Gastroesophageal sphincter (tissue), 3 donors: ENCODE measurements at regions not wholly inside any gene's neighbourhood (a gene's known extent, or its start where the extent isn't known, plus 50 kb on each side); places are given as distances from the start of the nearest gene placed in this dataset.

Experiments
- POLR2A ChIP-seq, 2 donors: fragments of 450-650 bp; IDR thresholded peaks; one replicate each; pipeline ENCODE4 v1.6.1; 2017; ENCODE audit warnings: antibody characterized with exemption in 2 of 2, mild to moderate bottlenecking in 2 of 2, moderate library complexity in 1 of 2
- POLR2AphosphoS5 ChIP-seq: sonication (generic); formaldehyde crosslinking; IDR thresholded peaks from one replicate; pipeline ENCODE4 v1.6.1; 2017; ENCODE audit warnings: antibody characterized with exemption
- TF ChIP-seq, protein P1 (sequence below), 4 experiments: fragments of 200-600 bp in 2 of 4; fragments of 450-650 bp in 2 of 4; sonication (generic) in 1 of 4; IDR thresholded peaks; one replicate each; pipeline ENCODE4 v1.5.1; 2017 to 2019; ENCODE audit warnings: antibody characterized with exemption in 4 of 4, mild to moderate bottlenecking in 2 of 4, moderate library complexity in 2 of 4

GRCh38 chr4:128501239-128501638 lies 213.6 kb upstream of the PGRMC2 start:
- TF ChIP-seq POLR2A (IDR thresholded peaks at IDR 0.05) (no peak), POLR2AphosphoS5 (no peak)
- TF ChIP-seq, protein P1, sequence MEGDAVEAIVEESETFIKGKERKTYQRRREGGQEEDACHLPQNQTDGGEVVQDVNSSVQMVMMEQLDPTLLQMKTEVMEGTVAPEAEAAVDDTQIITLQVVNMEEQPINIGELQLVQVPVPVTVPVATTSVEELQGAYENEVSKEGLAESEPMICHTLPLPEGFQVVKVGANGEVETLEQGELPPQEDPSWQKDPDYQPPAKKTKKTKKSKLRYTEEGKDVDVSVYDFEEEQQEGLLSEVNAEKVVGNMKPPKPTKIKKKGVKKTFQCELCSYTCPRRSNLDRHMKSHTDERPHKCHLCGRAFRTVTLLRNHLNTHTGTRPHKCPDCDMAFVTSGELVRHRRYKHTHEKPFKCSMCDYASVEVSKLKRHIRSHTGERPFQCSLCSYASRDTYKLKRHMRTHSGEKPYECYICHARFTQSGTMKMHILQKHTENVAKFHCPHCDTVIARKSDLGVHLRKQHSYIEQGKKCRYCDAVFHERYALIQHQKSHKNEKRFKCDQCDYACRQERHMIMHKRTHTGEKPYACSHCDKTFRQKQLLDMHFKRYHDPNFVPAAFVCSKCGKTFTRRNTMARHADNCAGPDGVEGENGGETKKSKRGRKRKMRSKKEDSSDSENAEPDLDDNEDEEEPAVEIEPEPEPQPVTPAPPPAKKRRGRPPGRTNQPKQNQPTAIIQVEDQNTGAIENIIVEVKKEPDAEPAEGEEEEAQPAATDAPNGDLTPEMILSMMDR (IDR thresholded peaks at IDR 0.05): no peak
